ENCODE measurements at regions not wholly inside any gene's neighbourhood (a gene's known extent, or its start where the extent isn't known, plus 50 kb on each side); places are given as distances from the start of the nearest gene placed in this dataset.

- Histone ChIP-seq H3K36me3 (ENCODE audit: control insufficient read depth in 2 of 2, insufficient read depth in 2 of 2, low read length in 1 of 2) (no peaks in the 10 kb centered on the region), H3K4me1 (ENCODE audit: control insufficient read depth, insufficient read depth, low read length) (no peaks in the 10 kb centered on the region), H2AFZ (ENCODE audit: control insufficient read depth, low read depth, low read length) (no peak overlapping the region), H3K4me2 (ENCODE audit: control insufficient read depth, insufficient read depth) (no peak overlapping the region), H3K4me3 (no peak overlapping the region), H3K9me3 (replicated peaks; ENCODE audit: control insufficient read depth, insufficient read depth, low read length) (no peaks in the 10 kb centered on the region), H3K27me3 (replicated peaks in 1 of 2; ENCODE audit: control insufficient read depth in 2 of 2, insufficient read depth in 2 of 2, low read length in 1 of 2) (no peaks in the 10 kb centered on the region; a peak in 2 of 4 replicates), H3K27ac (ENCODE audit: control insufficient read depth, insufficient read depth) (no peak overlapping the region), H4K20me1 (ENCODE audit: control insufficient read depth, insufficient read depth) (no peaks in the 10 kb centered on the region; the same call in 1 of the 2 replicates), H3K9ac (ENCODE audit: control insufficient read depth, insufficient read depth, low read length) (no peak overlapping the region), H3K79me2 (ENCODE audit: control insufficient read depth, insufficient read depth, low read length) (no peaks in the 10 kb centered on the region)
- FAIRE-seq = no peak
- TF ChIP-seq MLLT1 (IDR thresholded peaks at IDR 0.05) = no peak
- intact Hi-C loops (cut with micrococcal nuclease; ENCODE audit: unreplicated experiment) = no loop called here
- 50% methylated on average over 2 of the region's 2 CpGs for WGBS (ENCODE audit: insufficient coverage, insufficient replicate concordance, low lambda C conversion rate, missing lambda C conversion rate)
- no peak for DNase-seq (ENCODE audit: low read depth, low spot score)
- in situ Hi-C loops (cut with MboI) = no loop called here
- POLR2A ChIA-PET = interaction anchor here (0.6 kb wide), 1 partner anchor 462 kb away, joined by 3 read pairs; no protein-coding TSS in a partner anchor
- RAD21 ChIA-PET (ENCODE audit: unreplicated experiment) = no interaction called here
- ATAC-seq = no peak
- SMC1A ChIA-PET (ENCODE audit: uncharacterized antibody, unreplicated experiment) = no interaction called here
- CTCF ChIA-PET = interaction anchor here (1.0 to 1.3 kb wide), 2 partner anchors 12 to 80 kb away, joined by 3 read pairs; no protein-coding TSS in a partner anchor
- BruUV-seq (replicated peaks) = no TSS peak
Measured at GRCh38 chr13:40136896-40137295, 481.4 kb downstream of the COG6 start.

GRCh38 chr13:40137400-40137799 lies 481.9 kb downstream of the COG6 start:
- Histone ChIP-seq H3K79me2 (ENCODE audit: control insufficient read depth, insufficient read depth, low read length) (no peaks in the 10 kb centered on the region), H2AFZ (ENCODE audit: control insufficient read depth, low read depth, low read length) (no peak overlapping the region), H3K4me3 (no peak overlapping the region), H3K9me3 (replicated peaks; ENCODE audit: control insufficient read depth, insufficient read depth, low read length) (no peaks in the 10 kb centered on the region), H3K9ac (ENCODE audit: control insufficient read depth, insufficient read depth, low read length) (no peak overlapping the region), H3K36me3 (ENCODE audit: control insufficient read depth in 2 of 2, insufficient read depth in 2 of 2, low read length in 1 of 2) (no peaks in the 10 kb centered on the region), H4K20me1 (ENCODE audit: control insufficient read depth, insufficient read depth) (no peaks in the 10 kb centered on the region; the same call in 1 of the 2 replicates), H3K4me1 (ENCODE audit: control insufficient read depth, insufficient read depth, low read length) (no peaks in the 10 kb centered on the region), H3K27ac (ENCODE audit: control insufficient read depth, insufficient read depth) (no peak overlapping the region), H3K4me2 (ENCODE audit: control insufficient read depth, insufficient read depth) (no peak overlapping the region), H3K27me3 (replicated peaks in 1 of 2; ENCODE audit: control insufficient read depth in 2 of 2, insufficient read depth in 2 of 2, low read length in 1 of 2) (peaks cover 0 to 1% of the 10 kb centered on the region in 2 experiments; a peak in 2 of 4 replicates)
- DNase-seq (ENCODE audit: low read depth, low spot score) (no peak), FAIRE-seq (no peak), ATAC-seq (no peak)
- 37% methylated on average over 6 of the region's 6 CpGs for WGBS (ENCODE audit: insufficient coverage, insufficient replicate concordance, low lambda C conversion rate, missing lambda C conversion rate)
- intact Hi-C loops (cut with micrococcal nuclease; ENCODE audit: unreplicated experiment) = no loop called here
- in situ Hi-C loops (cut with MboI) = no loop called here
- SMC1A ChIA-PET (ENCODE audit: uncharacterized antibody, unreplicated experiment) = no interaction called here
- CTCF ChIA-PET = interaction anchor here (1.0 to 1.3 kb wide), 2 partner anchors 13 to 79 kb away, joined by 3 read pairs; no protein-coding TSS in a partner anchor
- BruUV-seq (replicated peaks) = no TSS peak
- POLR2A ChIA-PET = no interaction called here
- RAD21 ChIA-PET (ENCODE audit: unreplicated experiment) = no interaction called here
- TF ChIP-seq CEBPB (IDR thresholded peaks at IDR 0.05; ENCODE audit: borderline replicate concordance in 1 of 2, low read depth in 2 of 2, low read length in 2 of 2) (no peak), ZNF687 (IDR thresholded peaks at IDR 0.05) (no peak), KLF5 (IDR thresholded peaks at IDR 0.05; ENCODE audit: partially characterized antibody) (no peak), ELK1 (IDR thresholded peaks at IDR 0.05; ENCODE audit: low read depth, low read length) (no peak), SRF (IDR thresholded peaks at IDR 0.05; ENCODE audit: low read depth in 2 of 2, low read length in 2 of 2) (no peak), NR2C2 (IDR thresholded peaks at IDR 0.05; ENCODE audit: borderline replicate concordance, control insufficient read depth, insufficient read length, low read depth) (no peak), FOS (IDR thresholded peaks at IDR 0.05; ENCODE audit: borderline replicate concordance, extremely low read depth, insufficient read length) (no peak)
